ENCODE measurements at regions not wholly inside any gene's neighbourhood (a gene's known extent, or its start where the extent isn't known, plus 50 kb on each side); places are given as distances from the start of the nearest gene placed in this dataset.
A peak's percentile ranks its signal among the peaks of the same experiment; 100 is the strongest.

- DNase-seq (ENCODE audit: low spot score): no peak
Measured at GRCh38 chr1:5465281-5465711, 526.9 kb downstream of the NPHP4 start.

GRCh38 chr1:5464366-5464765, 527.9 kb downstream of the NPHP4 start:
- no peak for DNase-seq (ENCODE audit: low spot score)

- no peak for DNase-seq (ENCODE audit: low spot score)
Measured at GRCh38 chr1:5460974-5461373, 531.3 kb downstream of the NPHP4 start.

DNA sequence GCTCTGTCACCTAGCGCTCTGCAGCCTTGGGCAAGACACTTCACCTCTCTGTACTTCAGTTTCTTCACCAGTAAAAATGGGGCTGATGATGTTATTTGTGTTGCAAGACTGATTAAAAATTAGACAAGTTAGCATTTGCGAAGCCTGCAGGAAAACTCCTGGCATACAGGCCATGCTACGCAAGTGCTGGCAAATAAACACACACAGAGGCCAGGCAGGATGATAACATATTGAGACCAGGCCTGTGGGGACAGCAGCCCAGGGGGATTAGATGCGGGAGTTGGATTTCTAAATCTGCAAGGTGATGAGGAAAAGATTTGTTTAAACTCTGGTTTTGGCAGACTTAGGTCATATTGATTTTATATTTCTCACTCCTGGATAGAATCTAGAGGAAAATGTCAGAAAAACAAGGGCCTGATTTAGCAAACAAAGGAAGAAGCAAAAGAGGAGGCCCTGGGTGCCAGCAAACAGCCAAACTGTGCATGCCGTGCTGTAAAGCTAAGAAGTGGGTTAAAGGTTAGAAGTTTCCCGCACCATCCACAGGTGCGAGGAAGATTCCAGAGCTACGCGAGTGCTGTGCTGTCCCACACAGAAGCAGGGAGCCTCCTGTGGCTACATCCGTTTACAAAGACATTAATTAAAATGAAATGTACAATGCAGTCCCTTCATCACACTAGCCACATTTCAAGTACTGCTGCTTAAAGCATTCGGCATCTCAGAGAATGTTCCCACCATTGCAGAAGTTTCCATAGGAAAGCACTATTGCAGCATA, 532.2 kb downstream of the NPHP4 start:
- DNase-seq (ENCODE audit: low spot score): no peak

GRCh38 chr1:5458248-5458647, 534.0 kb downstream of the NPHP4 start:
- DNase-seq (ENCODE audit: low spot score): no peak

DNA sequence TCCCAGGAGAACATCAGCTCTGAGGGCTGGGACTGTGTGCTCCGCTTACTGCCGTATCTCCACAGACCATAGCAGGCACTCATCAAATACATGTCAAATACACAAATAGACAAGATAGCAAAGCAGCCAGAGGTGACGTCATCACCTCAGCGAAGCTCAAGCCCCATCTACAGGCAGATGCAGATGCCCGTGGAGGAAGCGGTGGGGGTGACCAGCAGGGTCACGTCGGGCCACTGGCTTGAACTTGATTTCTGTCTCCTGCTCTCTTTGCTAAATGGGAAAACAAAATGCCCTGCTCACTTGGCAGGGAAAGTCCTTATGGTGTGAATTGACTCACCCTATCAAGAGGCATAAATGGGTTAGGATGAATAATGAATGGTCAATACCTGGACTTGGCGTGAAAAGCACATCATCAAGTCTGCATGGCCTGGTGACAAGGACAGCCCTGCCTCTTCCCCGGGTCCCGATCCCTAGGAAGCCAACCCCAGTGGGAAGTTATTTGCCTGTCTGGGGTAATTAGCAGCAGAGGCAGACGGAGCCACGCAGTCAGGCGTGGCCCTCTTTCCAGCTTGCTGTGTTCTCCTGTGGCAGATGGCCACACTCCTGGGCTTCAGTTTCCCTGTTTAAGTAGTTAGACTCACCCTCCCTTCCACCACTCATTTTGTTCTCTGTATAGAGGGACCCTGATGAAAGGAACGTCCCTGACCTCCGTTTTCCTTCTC, 536.0 kb downstream of the NPHP4 start:
- DNase-seq (ENCODE audit: low spot score): no peak

DNA sequence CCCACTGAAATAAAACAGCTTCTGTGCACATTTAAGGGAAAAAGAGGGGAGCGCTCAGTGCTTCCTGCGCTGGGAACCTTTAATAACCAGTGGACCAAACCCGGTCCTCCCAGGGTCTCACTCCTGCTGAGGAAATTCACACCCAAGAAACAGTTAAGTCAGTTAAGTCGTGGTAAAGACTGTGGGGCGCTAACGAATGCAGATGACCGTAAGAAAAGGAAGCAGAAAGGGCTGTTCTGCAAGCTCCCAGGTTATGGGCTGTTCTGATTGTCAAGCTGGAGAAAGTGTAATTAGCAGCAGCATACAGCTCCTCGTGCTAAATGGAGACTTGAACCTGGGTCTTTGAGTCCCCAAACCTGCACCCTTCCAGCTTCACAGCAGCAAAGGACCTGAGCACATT, 536.6 kb downstream of the NPHP4 start:
- DNase-seq (ENCODE audit: low spot score): no peak

- DNase-seq (ENCODE audit: low spot score): peak; percentile 1
Measured at GRCh38 chr1:5455056-5455455, 537.2 kb downstream of the NPHP4 start.

- no peak for DNase-seq (ENCODE audit: low spot score)
Measured at GRCh38 chr1:5453347-5453746, 538.9 kb downstream of the NPHP4 start.

GRCh38 chr1:5451671-5452070, 540.6 kb downstream of the NPHP4 start:
- DNase-seq (ENCODE audit: low spot score): no peak

DNA sequence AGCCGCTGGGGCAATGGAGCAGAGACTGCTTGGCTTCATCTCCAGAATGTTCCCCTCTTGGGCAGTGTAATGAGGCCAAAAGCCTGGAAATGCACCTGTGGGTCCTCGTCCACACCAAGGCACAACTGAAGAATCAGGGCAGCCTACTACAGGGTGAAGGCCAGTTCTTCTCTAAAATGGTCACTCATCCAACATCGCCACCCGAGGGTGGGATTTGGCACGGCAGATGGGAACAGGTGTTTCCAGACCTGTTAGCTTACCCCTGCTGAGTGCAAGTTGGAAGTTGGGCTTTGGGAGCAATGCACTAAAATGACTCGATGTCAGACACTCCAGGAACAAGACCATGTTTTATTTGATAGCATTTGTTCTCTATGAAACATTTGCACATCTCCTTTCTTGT, 543.7 kb downstream of the NPHP4 start:
- no peak for DNase-seq (ENCODE audit: low spot score)

DNA sequence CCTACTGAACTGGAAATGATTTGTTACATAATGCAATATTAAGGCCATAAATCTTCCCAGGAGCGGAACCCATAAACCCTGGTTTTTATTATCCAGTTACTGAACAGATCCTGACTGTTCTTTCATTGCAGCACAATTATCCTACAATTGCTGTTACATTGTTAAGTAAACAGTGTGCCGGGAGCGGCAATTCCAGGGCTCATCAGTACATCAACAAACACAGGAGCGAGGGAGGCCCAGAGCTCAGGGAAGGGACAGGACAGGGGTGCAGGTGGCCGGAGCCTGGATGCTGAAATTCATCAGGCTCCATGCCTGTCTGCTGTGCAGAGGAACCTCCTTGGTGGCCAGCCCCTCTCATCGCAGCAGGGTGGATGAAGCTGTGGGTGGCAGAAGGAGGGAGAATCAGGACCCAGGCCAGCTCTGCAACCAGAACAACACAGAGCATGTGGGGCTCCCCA, 544.7 kb downstream of the NPHP4 start:
- DNase-seq (ENCODE audit: low spot score): no peak

- no peak for DNase-seq (ENCODE audit: low spot score)
Measured at GRCh38 chr1:5444396-5444795, 547.8 kb downstream of the NPHP4 start.

- DNase-seq (ENCODE audit: low spot score): no peak
Measured at GRCh38 chr1:5436808-5437207, 555.4 kb downstream of the NPHP4 start.

DNA sequence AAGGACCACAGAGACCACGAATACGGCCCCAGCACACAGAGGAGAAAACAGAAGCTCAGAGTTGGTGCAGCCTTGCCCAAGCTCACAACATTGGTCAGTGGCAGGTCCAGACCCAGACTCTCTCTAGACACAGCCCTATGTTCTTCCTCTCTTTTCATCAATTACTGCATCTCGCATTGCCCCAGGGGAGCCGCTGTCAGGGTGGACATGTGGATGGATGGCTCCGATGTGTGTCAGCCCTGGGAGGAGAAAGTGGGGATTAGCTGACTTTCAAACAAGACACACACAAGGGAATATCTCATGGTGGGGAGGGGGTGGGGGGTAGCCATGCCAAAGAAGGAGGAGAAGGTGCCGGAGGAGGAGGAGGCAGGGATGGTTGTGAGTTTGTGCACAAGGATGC, 556.8 kb downstream of the NPHP4 start:
- DNase-seq (ENCODE audit: low spot score): no peak

GRCh38 chr1:5432436-5432835, 559.8 kb downstream of the NPHP4 start:
- DNase-seq (ENCODE audit: low spot score): no peak

- no peak for DNase-seq (ENCODE audit: low spot score)
Measured at GRCh38 chr1:5430911-5431697, 561.1 kb downstream of the NPHP4 start.

DNA sequence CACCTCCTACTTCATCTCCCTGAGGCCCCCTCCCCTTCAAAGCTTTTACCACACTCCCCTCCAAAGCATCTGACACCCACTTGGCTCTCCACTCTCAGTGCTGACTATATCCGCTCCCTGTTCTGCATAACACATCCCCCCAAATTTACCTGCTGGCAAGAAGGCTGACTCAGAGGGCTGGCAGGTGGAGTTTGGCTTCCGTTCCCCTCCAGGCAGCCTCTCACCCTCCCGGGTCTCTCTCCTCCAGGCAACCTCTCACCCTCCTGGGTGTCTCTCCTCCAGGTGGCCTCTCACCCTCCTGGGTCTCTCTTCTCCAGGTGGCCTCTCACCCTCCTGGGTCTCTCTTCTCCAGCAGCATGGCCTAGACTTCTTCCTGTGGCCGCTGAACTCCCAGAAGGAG, 562.1 kb downstream of the NPHP4 start:
- DNase-seq (ENCODE audit: low spot score): no peak

GRCh38 chr1:5428351-5428750, 563.9 kb downstream of the NPHP4 start:
- no peak for DNase-seq (ENCODE audit: low spot score)

GRCh38 chr1:5427026-5427613, 565.1 kb downstream of the NPHP4 start:
- no peak for DNase-seq (ENCODE audit: low spot score)

DNA sequence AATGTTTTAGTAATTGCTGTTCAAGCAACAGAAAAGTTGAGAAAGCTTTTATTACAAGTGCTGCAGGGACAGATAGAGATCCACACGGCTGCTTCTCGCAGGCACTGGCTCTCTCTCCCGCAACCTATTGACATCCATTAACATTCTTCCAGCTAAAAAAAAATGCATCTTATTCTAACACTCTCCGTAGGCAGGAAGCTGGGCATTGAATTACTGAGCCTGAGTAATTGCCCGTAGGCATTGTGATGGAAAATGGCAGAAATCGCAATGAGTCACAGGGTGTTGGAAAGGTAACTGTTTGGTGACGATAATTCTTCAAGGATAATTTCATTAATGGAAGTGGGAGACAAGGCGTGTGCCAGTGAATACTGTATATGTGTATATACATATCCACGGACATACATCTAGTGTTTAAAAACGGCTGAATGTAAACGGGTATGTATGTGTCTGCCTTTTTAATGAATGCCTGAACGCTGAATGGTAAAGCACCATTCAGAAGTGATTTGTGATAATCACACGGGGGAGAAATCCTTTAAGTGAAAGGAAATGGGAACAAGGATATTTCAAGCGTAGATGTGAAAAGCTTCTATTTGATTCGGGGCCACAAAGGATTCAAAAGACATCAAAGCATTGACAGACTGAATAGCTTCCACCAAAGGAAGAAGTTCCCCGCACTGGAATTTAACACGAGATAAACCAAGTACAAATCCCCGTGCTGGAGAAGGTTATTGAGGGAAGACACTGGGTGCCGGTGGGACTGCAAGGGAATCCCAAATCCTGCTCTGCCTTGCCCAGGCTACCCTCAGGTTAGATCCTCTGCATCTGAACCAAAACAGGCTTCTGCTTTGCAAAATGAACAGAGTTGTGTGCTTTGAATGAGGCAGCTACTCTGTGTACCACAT, 567.2 kb downstream of the NPHP4 start:
- no peak for DNase-seq (ENCODE audit: low spot score)
